Amygdala (tissue), 56 donors: ENCODE measurements at regions not wholly inside any gene's neighbourhood (a gene's known extent, or its start where the extent isn't known, plus 50 kb on each side); places are given as distances from the start of the nearest gene placed in this dataset.
"Not testable (repeated sequence)": the region's sequence is repeated elsewhere in the genome, so short reads cannot be mapped to it uniquely, and the experiment has no call there.

Experiments
- DNase-seq, 56 donors: peaks; one replicate each; lab custom pipeline; 2025; lab: John Stamatoyannopoulos, UW

- DNase-seq, result no peak
These were observed 126.0 kb upstream of the GBE1 start for GRCh38 chr3:81887448-81887847.

- no peak for DNase-seq
These were observed 124.6 kb upstream of the GBE1 start for GRCh38 chr3:81886081-81886480.

- no peak for DNase-seq
These were observed 123.3 kb upstream of the GBE1 start for GRCh38 chr3:81884791-81885190.

GRCh38 chr3:81876826-81877225 lies 115.4 kb upstream of the GBE1 start:
- DNase-seq, result no peak

- no peak for DNase-seq
These were observed 113.3 kb upstream of the GBE1 start for GRCh38 chr3:81874738-81875137.

- DNase-seq, result no peak
These were observed 111.1 kb upstream of the GBE1 start for GRCh38 chr3:81872566-81872965.

GRCh38 chr3:81871358-81872155 lies 110.1 kb upstream of the GBE1 start:
- DNase-seq, result no peak

- DNase-seq, result no peak
These were observed 107.9 kb upstream of the GBE1 start for GRCh38 chr3:81869382-81869781.

GRCh38 chr3:81868597-81868996 lies 107.2 kb upstream of the GBE1 start:
- DNase-seq, result no peak

- DNase-seq, result no peak
These were observed 106.4 kb upstream of the GBE1 start for GRCh38 chr3:81867875-81868274.

GRCh38 chr3:81865164-81865563 lies 103.7 kb upstream of the GBE1 start:
- DNase-seq, result not testable (repeated sequence)

- no peak for DNase-seq
These were observed 102.8 kb upstream of the GBE1 start for GRCh38 chr3:81864272-81864671.

- no peak for DNase-seq
These were observed 102.3 kb upstream of the GBE1 start for GRCh38 chr3:81863756-81864155.

GRCh38 chr3:81861593-81861992 lies 100.1 kb upstream of the GBE1 start:
- DNase-seq, result no peak

GRCh38 chr3:81859524-81859923 lies 98.1 kb upstream of the GBE1 start:
- DNase-seq, result no peak

GRCh38 chr3:81853431-81853830 lies 92.0 kb upstream of the GBE1 start:
- no peak for DNase-seq

- no peak for DNase-seq
These were observed 89.7 kb upstream of the GBE1 start for GRCh38 chr3:81851176-81851575.

- DNase-seq, result no peak
These were observed 85.5 kb upstream of the GBE1 start for GRCh38 chr3:81846988-81847387.

GRCh38 chr3:81841540-81841939 lies 80.1 kb upstream of the GBE1 start:
- DNase-seq, result no peak

GRCh38 chr3:81839504-81840094 lies 78.2 kb upstream of the GBE1 start:
- DNase-seq, result no peak

GRCh38 chr3:81838457-81838856 lies 77.0 kb upstream of the GBE1 start:
- no peak for DNase-seq

- DNase-seq, result no peak
These were observed 75.7 kb upstream of the GBE1 start for GRCh38 chr3:81837071-81837593.
